HCT116 (cell line): ENCODE measurements at regions not wholly inside any gene's neighbourhood (a gene's known extent, or its start where the extent isn't known, plus 50 kb on each side); places are given as distances from the start of the nearest gene placed in this dataset.

ENCODE experiments used
- ATAC-seq: fragments of 200-7000 bp; cut with Tn5 transposase; 2 replicates; pipeline ENCODE4 v1.9.1; 2020; ENCODE audit warnings: mild to moderate bottlenecking, moderate library complexity
- BruUV-seq: library from RNA; stranded (reverse); fragments of 400-500 nt; replicated peaks from 2 replicates; lab custom pipeline; 2021; lab: Mats Ljungman, UMichigan
- CTCF ChIA-PET: fragments of 300-600 bp; sonication (Branson Sonifier 250); formaldehyde crosslinking; loops from one replicate; lab custom pipeline; 2021; ENCODE audit warnings: antibody characterized with exemption; lab: Charles Lee
- POLR2A ChIA-PET: fragments of 300-600, 350-600 bp; sonication (Branson Sonifier 250); formaldehyde crosslinking; loops from one replicate; lab custom pipeline; 2021; ENCODE audit warnings: antibody characterized with exemption; lab: Charles Lee
- RAD21 ChIA-PET, 2 experiments: fragments of 300-600 bp; sonication (Branson Sonifier 250); formaldehyde crosslinking; loops; one replicate each; lab custom pipeline; 2023; ENCODE audit warnings: low total read pairs in 2 of 2; ENCODE audit not compliant: uncharacterized antibody in 2 of 2, unreplicated experiment in 2 of 2, low non-redundant PET in 1 of 2; lab: Charles Lee
- DNase-seq: peaks from one replicate; pipeline ENCODE4 v3.0.0-alpha.2; 2010; ENCODE audit warnings: low read depth, low spot score
- H2AFZ ChIP-seq: fragments of 200-600 bp; shearing (Covaris generic), sonication (generic); 2 replicates; pipeline ENCODE4 v1.6.1; 2017; ENCODE audit warnings: low read depth, mixed run types, mixed read lengths, antibody characterized with exemption, low read length; ENCODE audit not compliant: poor library complexity, severe bottlenecking
- H3K27ac ChIP-seq: 2 replicates; pipeline ENCODE4 v1.5.1; 2012; ENCODE audit warnings: low read depth, low read length
- H3K27me3 ChIP-seq: fragments of 200-600 bp; sonication (generic); 2 replicates; pipeline ENCODE4 v1.6.1; 2016; ENCODE audit warnings: mixed run types, low read length, mixed read lengths; ENCODE audit not compliant: insufficient read depth
- H3K36me3 ChIP-seq, 2 experiments: fragments of 200-500 bp in 1 of 2; fragments of 200-600 bp in 1 of 2; sonication (Bioruptor generic) in 1 of 2; sonication (generic) in 1 of 2; 2 replicates each; pipeline versions ENCODE4 v1.5.1 to v1.6.1; 2014 to 2016; ENCODE audit warnings: low read length in 2 of 2, inconsistent platforms in 1 of 2, mixed read lengths in 1 of 2, mixed run types in 1 of 2; ENCODE audit not compliant: insufficient read depth in 2 of 2, control insufficient read depth in 1 of 2
- H3K4me1 ChIP-seq, 2 experiments: fragments of 200-600 bp in 1 of 2; sonication (generic) in 1 of 2; 2 replicates each; pipeline versions ENCODE4 v1.5.1 to v1.6.1; 2012 to 2017; ENCODE audit warnings: low read length in 2 of 2, inconsistent platforms in 1 of 2, mild to moderate bottlenecking in 1 of 2, mixed read lengths in 1 of 2, mixed run types in 1 of 2, moderate library complexity in 1 of 2; ENCODE audit not compliant: insufficient read depth in 2 of 2, control insufficient read depth in 1 of 2
- H3K4me2 ChIP-seq: fragments of 200-600 bp; sonication (generic); 2 replicates; pipeline ENCODE4 v1.6.1; 2017; ENCODE audit warnings: mixed run types, low read length, mixed read lengths
- H3K4me3 ChIP-seq, 2 experiments: fragments of 200-600 bp in 1 of 2; sonication (generic) in 1 of 2; replicated peaks in 1 of 2; 2 replicates each; pipeline ENCODE4 v1.5.1; 2011 to 2016; ENCODE audit warnings: low read length in 2 of 2, control low read depth in 1 of 2, low read depth in 1 of 2, mild to moderate bottlenecking in 1 of 2, mixed read lengths in 1 of 2, mixed run types in 1 of 2
- H3K79me2 ChIP-seq: fragments of 200-600 bp; sonication (generic); 2 replicates; pipeline ENCODE4 v1.6.1; 2017; ENCODE audit warnings: mild to moderate bottlenecking, mixed run types, low read length, moderate library complexity, mixed read lengths; ENCODE audit not compliant: insufficient read depth
- H3K9ac ChIP-seq: fragments of 200-600 bp; sonication (generic); 2 replicates; pipeline ENCODE4 v1.6.1; 2016; ENCODE audit warnings: low read length, mixed read lengths
- H3K9me2 ChIP-seq: fragments of 200-600 bp; sonication (generic), shearing (Covaris generic); 2 replicates; pipeline ENCODE4 v1.6.1; 2017; ENCODE audit warnings: mixed run types, mild to moderate bottlenecking, moderate library complexity; ENCODE audit not compliant: insufficient read depth
- H3K9me3 ChIP-seq, 2 experiments: fragments of 200-500 bp in 1 of 2; fragments of 200-600 bp in 1 of 2; sonication (Bioruptor generic) in 1 of 2; sonication (generic) in 1 of 2; 2 replicates each; pipeline ENCODE4 v1.6.1; 2014 to 2017; ENCODE audit warnings: low read length in 2 of 2, mixed read lengths in 2 of 2, inconsistent platforms in 1 of 2, low read depth in 1 of 2, mild to moderate bottlenecking in 1 of 2, mixed run types in 1 of 2, moderate library complexity in 1 of 2; ENCODE audit not compliant: control insufficient read depth in 1 of 2, insufficient read depth in 1 of 2
- H4K20me1 ChIP-seq: fragments of 200-600 bp; sonication (generic), shearing (Covaris generic); 2 replicates; pipeline ENCODE4 v1.6.1; 2017; ENCODE audit warnings: mixed run types, mild to moderate bottlenecking, moderate library complexity; ENCODE audit not compliant: insufficient read depth
- ATF3 ChIP-seq: IDR thresholded peaks from 2 replicates; pipeline ENCODE4 v1.6.1; 2012
- CBX3 ChIP-seq: IDR thresholded peaks from 2 replicates; pipeline ENCODE4 v1.6.1; 2012; ENCODE audit warnings: low read depth
- CEBPB ChIP-seq: IDR thresholded peaks from 2 replicates; pipeline ENCODE4 v1.6.1; 2012; ENCODE audit warnings: low read depth
- CTCF ChIP-seq, 3 experiments: fragments of 200-600 bp in 1 of 3; sonication (generic) in 1 of 3; IDR thresholded peaks in 2 of 3; conservative IDR thresholded peaks in 1 of 3; 2 replicates each; pipeline ENCODE4 v1.5.1; 2012 to 2017; ENCODE audit warnings: low read depth in 2 of 3, low read length in 2 of 3, antibody characterized with exemption in 1 of 3, borderline replicate concordance in 1 of 3, control low read depth in 1 of 3, mild to moderate bottlenecking in 1 of 3, mixed read lengths in 1 of 3, mixed run types in 1 of 3, moderate library complexity in 1 of 3; ENCODE audit not compliant: insufficient read depth in 1 of 3
- ELF1 ChIP-seq: IDR thresholded peaks from 2 replicates; pipeline ENCODE4 v1.6.1; 2012; ENCODE audit warnings: low read depth, borderline replicate concordance
- EZH2 ChIP-seq: fragments of 200-600 bp; sonication (generic); IDR thresholded peaks from 2 replicates; pipeline ENCODE4 v1.6.1; 2017; ENCODE audit warnings: antibody characterized with exemption, mixed run types
- EZH2phosphoT487 ChIP-seq: fragments of 200-600 bp; IDR thresholded peaks from 2 replicates; pipeline ENCODE4 v1.6.1; 2018; ENCODE audit warnings: antibody characterized with exemption, borderline replicate concordance
- FOSL1 ChIP-seq: IDR thresholded peaks from 2 replicates; pipeline ENCODE4 v1.6.1; 2012; ENCODE audit warnings: low read depth
- MAX ChIP-seq: IDR thresholded peaks from 2 replicates; pipeline ENCODE4 v1.6.1; 2012
- REST ChIP-seq: IDR thresholded peaks from 2 replicates; pipeline ENCODE4 v1.6.1; 2012; ENCODE audit warnings: low read depth
- SIN3A ChIP-seq: IDR thresholded peaks from 2 replicates; pipeline ENCODE4 v1.6.1; 2012; ENCODE audit warnings: low read depth
- SP1 ChIP-seq: IDR thresholded peaks from 2 replicates; pipeline ENCODE4 v1.6.1; 2012; ENCODE audit warnings: low read depth
- SRF ChIP-seq: IDR thresholded peaks from 2 replicates; pipeline ENCODE4 v1.6.1; 2012; ENCODE audit warnings: low read depth
- ZFX ChIP-seq: fragments of 450-650 bp; IDR thresholded peaks from 2 replicates; pipeline ENCODE4 v1.6.1; 2017
- ZNF274 ChIP-seq: fragments of 200-500 bp; sonication (Bioruptor generic); IDR thresholded peaks from 2 replicates; pipeline ENCODE4 v1.6.1; 2014; ENCODE audit warnings: mild to moderate bottlenecking, low read depth, low read length, inconsistent platforms
- intact Hi-C: fragments of 100-400 bp; cut with micrococcal nuclease; formaldehyde crosslinking; loops from 2 replicates; pipeline ENCODE4 v1.10.0; 2022

GRCh38 chr17:71180801-71181385 is 939.9 kb upstream of the SOX9 start:
- Histone ChIP-seq H3K36me3 (no peaks in the 10 kb centered on the region), H3K27me3 (no peaks in the 10 kb centered on the region), H4K20me1 (no peaks in the 10 kb centered on the region), H2AFZ (no peak overlapping the region), H3K9me3 (no peaks in the 10 kb centered on the region), H3K27ac (no peak overlapping the region), H3K4me2 (no peak overlapping the region), H3K4me3 (no peak overlapping the region), H3K9ac (no peak overlapping the region), H3K9me2 (no peaks in the 10 kb centered on the region), H3K79me2 (no peaks in the 10 kb centered on the region), H3K4me1 (no peaks in the 10 kb centered on the region)
- TF ChIP-seq FOSL1 = no peak
- TF ChIP-seq CBX3 = no peak
- TF ChIP-seq CEBPB = no peak
- no peak for TF ChIP-seq ELF1
- no peak for TF ChIP-seq CTCF (IDR thresholded peaks at IDR 0.05 in 2 of 3, conservative IDR thresholded peaks at IDR 0.05 in 1 of 3; ENCODE audit: borderline replicate concordance in 1 of 3, insufficient read depth in 1 of 3, low read depth in 2 of 3, low read length in 2 of 3)
- no peak for TF ChIP-seq MAX
- no peak for TF ChIP-seq ATF3
- TF ChIP-seq SIN3A = no peak
- no peak for TF ChIP-seq ZFX
- TF ChIP-seq ZNF274 = no peak
- TF ChIP-seq EZH2 = no peak
- no peak for TF ChIP-seq REST
- no peak for TF ChIP-seq SRF
- TF ChIP-seq SP1 = no peak
- TF ChIP-seq EZH2phosphoT487 = no peak
- DNase-seq (no peak), ATAC-seq (no peak)
- no TSS peak for BruUV-seq
- ChIA-PET CTCF (interaction anchor here (0.8 kb wide), 1 partner anchor 414 kb away, joined by 3 read pairs; no protein-coding TSS in a partner anchor), POLR2A (no interaction called here), RAD21 (no interaction called here)
- intact Hi-C loops = no loop called here
